ENCODE measurements at regions not wholly inside any gene's neighbourhood (a gene's known extent, or its start where the extent isn't known, plus 50 kb on each side); places are given as distances from the start of the nearest gene placed in this dataset.

DNA sequence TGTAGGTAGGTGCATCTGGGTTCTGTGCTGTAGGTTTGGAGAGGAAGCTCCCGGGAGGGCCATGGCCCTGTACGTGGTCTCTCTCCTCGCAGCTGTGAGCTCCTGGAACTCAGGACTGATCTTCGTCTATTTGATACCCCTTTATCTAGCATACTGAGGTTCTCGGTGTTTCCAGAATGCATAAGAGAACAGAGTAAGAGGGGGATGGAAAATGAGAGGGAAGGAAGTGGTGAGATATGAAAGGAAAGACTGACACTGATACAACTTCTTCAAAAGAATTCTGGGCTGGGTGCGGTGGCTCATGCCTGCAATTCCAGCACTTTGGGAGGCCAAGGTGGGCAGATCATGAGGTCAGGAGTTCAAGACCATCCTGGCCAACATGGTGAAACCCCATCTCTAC is 90.7 kb downstream of the CHRD start:
- TF ChIP-seq CTCF (IDR thresholded peaks at IDR 0.05) (no peak), POLR2A (IDR thresholded peaks at IDR 0.05) (no peak)
